GM13976 (cell line): ENCODE measurements at regions not wholly inside any gene's neighbourhood (a gene's known extent, or its start where the extent isn't known, plus 50 kb on each side); places are given as distances from the start of the nearest gene placed in this dataset.

ENCODE experiments used
- DNase-seq: peaks from one replicate; pipeline ENCODE4 v3.0.0; 2012; ENCODE audit warnings: low spot score
- CTCF ChIP-seq: IDR thresholded peaks from 2 replicates; pipeline ENCODE4 v1.5.1; 2012; ENCODE audit warnings: borderline replicate concordance, mild to moderate bottlenecking; ENCODE audit not compliant: insufficient read depth; ENCODE audit errors: extremely low read depth, missing control alignments, control extremely low read depth
- in situ Hi-C: fragments of 300-500 bp; cut with MboI; formaldehyde crosslinking; loops from one replicate; pipeline ENCODE4 v1.12.0; 2022; ENCODE audit warnings: low sequenced_read_pairs, mixed read lengths, inconsistent platforms; ENCODE audit not compliant: unreplicated experiment

GRCh38 chr2:181250691-181251090 lies 206.5 kb upstream of the ITGA4 start:
- in situ Hi-C loops, result no loop called here
- no peak for DNase-seq
- no peak for TF ChIP-seq CTCF

GRCh38 chr2:181252262-181253148 lies 204.7 kb upstream of the ITGA4 start:
- no peak for DNase-seq
- in situ Hi-C loops, result no loop called here
- no peak for TF ChIP-seq CTCF

- in situ Hi-C loops, result no loop called here
- no peak for TF ChIP-seq CTCF
- no peak for DNase-seq
Observed at GRCh38 chr2:181253438-181253837, 203.7 kb upstream of the ITGA4 start.

- DNase-seq, result no peak
- in situ Hi-C loops, result no loop called here
Observed at GRCh38 chr2:181255651-181256050, 201.5 kb upstream of the ITGA4 start.

GRCh38 chr2:181258720-181259119 lies 198.5 kb upstream of the ITGA4 start:
- DNase-seq, result no peak
- TF ChIP-seq CTCF, result no peak
- in situ Hi-C loops, result no loop called here

More at GRCh38 chr2:181255651-181256050, 201.5 kb upstream of the ITGA4 start:
- TF ChIP-seq CTCF, result no peak

- in situ Hi-C loops, result no loop called here
- DNase-seq, result no peak
Observed at GRCh38 chr2:181262782-181263181, 194.4 kb upstream of the ITGA4 start.

More at GRCh38 chr2:181262782-181263181, 194.4 kb upstream of the ITGA4 start:
- no peak for TF ChIP-seq CTCF
